Fibroblast of peridontal ligament (primary cell): ENCODE measurements at regions not wholly inside any gene's neighbourhood (a gene's known extent, or its start where the extent isn't known, plus 50 kb on each side); places are given as distances from the start of the nearest gene placed in this dataset.

Experiments
- DNase-seq: peaks from one replicate; pipeline ENCODE4 v3.0.0-alpha.2; 2010; ENCODE audit errors: extremely low read depth

DNA sequence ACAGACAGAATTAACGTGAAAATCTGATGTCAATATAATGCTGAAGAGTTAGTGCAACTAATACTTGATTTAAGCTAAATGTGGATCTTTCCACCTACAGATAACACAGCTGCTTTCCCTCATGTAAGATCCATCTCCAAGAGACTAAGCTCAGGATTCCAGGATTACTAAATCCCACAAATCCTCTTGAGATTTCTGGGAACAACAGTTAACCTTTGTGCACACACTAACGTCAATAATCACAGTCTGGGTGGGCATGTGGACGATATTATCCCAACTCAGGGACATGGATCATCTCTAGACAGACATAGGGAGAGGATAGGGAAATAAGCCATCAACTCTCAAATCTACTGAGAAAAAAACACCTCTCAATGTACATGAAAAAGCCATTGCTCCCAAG is 432.6 kb downstream of the SATB2 start:
- peak; percentile 46 for DNase-seq

DNA sequence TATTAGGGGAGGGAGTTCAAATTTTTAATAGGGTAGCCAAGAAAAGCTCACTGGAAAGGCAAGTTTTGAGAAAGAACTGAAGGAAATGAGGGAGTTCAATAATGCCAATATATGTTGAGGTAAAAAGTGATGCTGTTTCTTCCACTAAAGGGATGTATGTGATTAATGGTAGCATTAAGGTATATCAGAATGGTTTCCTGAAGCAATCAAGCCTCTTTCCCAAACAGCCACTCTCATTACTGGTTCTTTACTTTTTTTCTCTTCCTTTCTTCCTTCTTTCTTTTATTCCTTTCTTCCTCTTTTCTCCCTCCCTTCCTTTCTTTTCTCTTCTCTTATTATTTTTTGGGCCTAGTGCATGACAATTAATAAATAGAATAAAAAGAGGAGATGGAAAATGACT is 433.5 kb downstream of the SATB2 start:
- no peak for DNase-seq

GRCh38 chr2:199019898-199020507 is 437.7 kb downstream of the SATB2 start:
- peak; percentile 74 for DNase-seq

- DNase-seq = no peak
Observed at GRCh38 chr2:199018826-199019225, 438.9 kb downstream of the SATB2 start.

- no peak for DNase-seq
Observed at GRCh38 chr2:199015072-199015471, 442.7 kb downstream of the SATB2 start.

GRCh38 chr2:199014226-199014625 is 443.5 kb downstream of the SATB2 start:
- DNase-seq = no peak

DNA sequence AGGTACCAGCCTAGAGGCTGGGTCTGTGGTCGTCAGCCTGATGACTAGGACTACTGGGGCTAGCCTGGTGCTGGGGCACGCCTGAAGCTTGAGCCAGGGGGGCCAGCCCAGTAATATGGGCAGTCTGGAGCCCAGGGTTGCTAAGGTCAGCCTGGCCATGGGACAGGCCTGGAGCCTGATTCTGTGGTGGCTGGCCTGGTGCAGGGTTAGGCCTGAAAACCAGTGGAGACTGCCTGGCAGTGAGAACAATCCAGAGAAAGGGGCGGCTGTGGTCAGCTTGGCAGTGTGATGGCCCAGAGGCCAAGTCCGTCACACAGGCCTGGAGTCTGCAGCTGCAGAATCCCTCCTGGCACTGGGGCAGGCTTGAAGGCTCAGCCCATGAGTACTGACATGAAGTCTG is 445.8 kb downstream of the SATB2 start:
- DNase-seq = no peak

DNA sequence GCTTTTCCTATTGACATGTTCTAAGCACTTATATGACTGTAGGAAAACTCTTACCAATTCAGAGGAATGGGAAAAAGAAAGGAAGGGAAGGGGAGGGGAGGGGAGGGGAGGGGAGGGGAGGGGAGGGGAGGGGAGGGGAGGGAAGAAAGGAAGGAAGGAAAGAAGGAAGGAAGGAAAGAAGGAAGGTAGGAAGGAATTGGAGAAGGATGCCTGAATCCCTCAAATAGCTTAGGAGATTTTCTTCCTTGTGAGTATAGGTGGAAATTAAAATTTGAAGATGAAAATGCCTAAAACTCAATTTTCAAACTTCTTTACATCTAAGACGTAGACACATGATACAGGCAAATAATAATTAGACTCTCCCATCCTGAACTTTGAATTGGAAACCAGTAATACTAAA is 463.1 kb downstream of the SATB2 start:
- DNase-seq = no peak

DNA sequence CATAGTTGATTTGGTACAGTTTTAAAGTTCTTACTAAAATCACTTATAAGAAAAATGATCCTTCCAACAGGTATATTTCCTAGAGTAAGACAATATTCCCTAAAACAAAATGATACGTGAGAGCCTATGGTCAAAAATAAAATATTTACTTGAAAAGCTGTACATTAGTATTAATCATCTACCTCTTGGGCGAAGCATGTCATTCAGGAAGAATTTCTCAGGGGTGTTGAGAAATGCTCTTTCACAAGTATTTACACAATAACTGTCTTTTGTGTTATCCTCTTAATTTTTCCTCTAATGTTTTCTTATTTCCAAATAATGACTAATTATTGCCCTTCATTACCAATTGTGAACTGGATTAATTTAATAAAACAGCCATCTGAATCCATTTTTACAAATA is 466.3 kb downstream of the SATB2 start:
- DNase-seq = no peak

DNA sequence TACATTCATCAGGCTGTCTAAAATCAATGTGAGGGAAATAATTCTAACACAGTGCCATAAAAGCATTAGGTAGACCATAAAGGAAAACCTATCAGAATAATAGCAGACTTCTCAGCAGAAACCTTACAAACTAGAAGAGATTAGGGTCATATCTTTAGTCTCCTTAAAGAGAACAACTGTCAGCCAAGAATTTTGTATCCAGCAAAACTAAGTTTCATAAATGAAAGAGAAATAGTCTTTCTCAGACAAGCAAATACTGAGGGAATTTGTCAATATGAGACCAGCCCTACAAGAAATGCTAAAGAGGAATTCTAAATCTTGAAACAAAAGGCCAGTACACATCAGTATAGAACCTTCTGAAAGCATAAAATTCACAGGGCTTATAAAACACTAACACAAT is 482.0 kb downstream of the SATB2 start:
- no peak for DNase-seq

GRCh38 chr2:198973785-198974184 is 484.0 kb downstream of the SATB2 start:
- no peak for DNase-seq

DNA sequence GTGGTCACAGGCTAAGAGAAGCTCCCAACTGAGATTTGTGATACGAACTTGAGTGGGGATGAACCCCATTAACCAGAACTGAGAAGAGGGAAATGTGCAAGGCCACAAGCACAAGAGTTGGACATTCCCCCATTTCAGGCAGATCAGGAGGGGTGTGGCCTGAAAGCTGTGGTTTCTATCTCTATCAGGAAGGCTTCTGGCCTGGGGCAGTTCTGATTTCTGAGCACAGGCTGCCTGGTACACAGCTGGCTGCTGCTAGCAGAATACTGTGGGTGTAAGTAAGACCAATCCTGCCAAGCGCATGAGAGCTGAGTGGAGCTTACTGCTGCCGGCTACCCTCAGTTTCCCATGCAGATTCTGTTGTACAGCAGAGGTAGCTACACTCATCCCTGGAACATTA is 484.6 kb downstream of the SATB2 start:
- no peak for DNase-seq

DNA sequence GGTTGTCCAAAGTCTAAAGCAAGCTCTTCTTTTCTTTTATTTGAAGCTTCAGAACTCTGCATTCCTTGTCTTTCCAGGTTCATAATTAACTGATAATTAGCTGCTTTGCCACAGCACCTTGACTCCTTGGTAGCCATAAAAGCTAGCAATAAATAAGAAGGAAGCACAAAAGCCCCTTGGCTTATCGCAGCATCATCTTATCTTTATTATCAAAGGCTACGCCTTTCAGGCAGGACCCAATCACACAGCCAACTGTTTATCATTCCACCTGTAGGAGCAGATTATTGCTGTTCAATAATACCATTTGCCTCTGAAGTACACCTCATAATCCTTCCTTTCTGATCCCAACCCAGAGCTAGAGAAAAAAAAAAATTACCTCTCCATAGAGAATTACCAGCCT is 489.2 kb downstream of the SATB2 start:
- no peak for DNase-seq

DNA sequence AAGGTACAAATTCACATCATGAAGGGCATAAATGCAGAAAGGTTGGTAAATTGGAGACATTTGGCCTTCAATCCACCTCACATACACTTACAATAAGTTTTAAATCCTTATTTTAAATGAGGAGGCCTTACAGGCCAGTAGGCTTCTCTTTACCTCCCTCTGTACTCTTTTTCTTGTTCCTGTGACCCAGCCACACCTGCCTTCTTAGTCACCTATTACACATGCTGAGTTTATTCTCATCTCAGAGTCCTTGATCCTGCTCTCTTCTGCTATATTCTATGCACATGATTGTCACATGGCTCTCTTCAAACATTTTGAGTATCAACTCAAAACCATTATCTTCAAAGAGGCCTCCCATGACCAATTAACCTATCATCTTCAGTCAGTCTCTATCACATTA is 491.5 kb downstream of the SATB2 start:
- DNase-seq = no peak

DNA sequence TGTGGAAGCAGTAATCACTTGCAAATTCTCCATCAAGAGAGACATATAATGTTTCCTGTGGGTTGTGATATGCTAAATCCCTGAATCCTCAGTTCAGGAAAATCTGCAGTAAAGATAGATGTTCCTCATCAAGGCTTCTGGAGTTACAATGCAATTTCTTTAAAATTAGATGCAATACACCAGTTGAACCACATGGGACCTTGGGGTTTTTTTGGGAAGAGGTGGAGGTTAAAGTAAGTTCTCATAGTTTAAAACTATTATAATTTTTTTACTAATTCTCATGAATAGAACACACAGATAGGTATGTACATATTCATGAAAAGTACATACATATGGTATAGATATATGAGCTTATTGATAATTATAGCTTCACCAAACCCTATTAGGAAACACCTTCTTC is 496.2 kb downstream of the SATB2 start:
- DNase-seq = no peak

DNA sequence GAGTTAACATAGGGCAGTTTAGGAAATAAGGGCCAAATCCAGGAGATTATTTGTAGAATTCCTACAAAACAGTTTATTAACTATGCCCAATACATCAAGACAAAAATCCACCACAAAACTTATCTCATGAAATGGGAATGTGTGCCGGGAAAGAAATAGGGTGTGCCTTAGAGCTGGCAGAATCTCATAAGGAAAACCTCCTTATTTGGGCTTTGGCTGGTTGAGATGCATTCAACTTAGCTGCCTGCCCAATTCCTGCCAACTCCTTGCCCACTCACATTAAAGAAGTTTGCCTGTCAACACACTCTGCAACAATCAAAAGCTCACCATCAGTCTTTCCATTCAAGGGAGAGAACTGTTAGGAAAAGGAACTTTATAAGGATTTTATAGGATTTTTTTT is 500.6 kb downstream of the SATB2 start:
- peak; percentile 52 for DNase-seq

GRCh38 chr2:198953328-198953727 is 504.4 kb downstream of the SATB2 start:
- no peak for DNase-seq

GRCh38 chr2:198950803-198951202 is 506.9 kb downstream of the SATB2 start:
- no peak for DNase-seq

GRCh38 chr2:198945496-198945895 is 512.2 kb downstream of the SATB2 start:
- DNase-seq = no peak

DNA sequence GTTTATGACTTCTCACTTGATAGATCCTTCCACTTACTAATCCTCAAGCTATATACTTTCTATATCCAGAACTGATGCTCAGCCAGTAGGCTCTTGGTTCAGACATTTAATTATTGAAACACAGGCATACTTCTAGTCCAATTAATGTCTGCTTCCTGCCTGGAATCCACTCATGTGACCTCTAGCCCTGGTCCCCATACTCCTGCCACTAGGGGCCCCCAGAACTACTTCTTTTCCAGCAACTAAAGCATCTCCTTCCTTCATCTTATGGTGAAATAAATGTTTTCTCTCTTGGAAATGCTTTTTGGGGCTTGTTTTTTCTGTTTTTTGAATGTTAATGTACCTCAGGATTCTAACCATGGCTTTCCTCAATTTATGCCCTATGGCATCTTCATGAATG is 527.6 kb downstream of the SATB2 start:
- DNase-seq = peak; percentile 21

GRCh38 chr2:198928026-198928425 is 529.7 kb downstream of the SATB2 start:
- peak; percentile 3 for DNase-seq

GRCh38 chr2:198917926-198918720 is 539.6 kb downstream of the SATB2 start:
- no peak for DNase-seq

- DNase-seq = no peak
Observed at GRCh38 chr2:198917275-198917674, 540.5 kb downstream of the SATB2 start.
